Stimulated activated CD4-positive, alpha-beta T cell treated with anti-CD3 and anti-CD28 coated beads, Interleukin-1b, Interleukin-23, amount 100 ng/mL, for 24 hours (primary cell): ENCODE measurements at regions not wholly inside any gene's neighbourhood (a gene's known extent, or its start where the extent isn't known, plus 50 kb on each side); places are given as distances from the start of the nearest gene placed in this dataset.

Experiments
- DNase-seq, 4 experiments: peaks; one replicate each; pipeline ENCODE4 v3.0.0-alpha.2; 2020; ENCODE audit warnings: low read depth in 4 of 4, low spot score in 1 of 4

DNA sequence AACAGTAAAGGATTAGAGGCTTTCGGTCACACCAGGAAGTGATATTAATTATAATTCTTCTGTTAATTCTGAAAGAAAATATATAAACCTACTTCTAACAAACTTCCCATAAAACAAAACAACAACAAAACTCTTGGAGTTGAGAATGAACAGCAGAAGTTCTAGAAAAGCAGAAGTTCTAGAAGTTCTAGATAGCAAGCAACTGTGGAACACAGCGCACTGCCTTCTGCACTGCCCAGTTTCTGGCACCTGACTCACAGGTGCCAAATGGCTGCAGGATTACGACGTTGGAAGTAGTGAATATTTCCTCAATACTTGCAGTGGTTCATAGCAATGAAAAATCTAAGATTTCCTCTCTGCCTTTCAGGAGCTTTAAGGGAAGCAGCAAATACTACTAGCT lies 132.2 kb downstream of the OR13A1 start:
- DNase-seq, result no peak

GRCh38 chr10:45197816-45198485 lies 117.5 kb downstream of the OR13A1 start:
- no peak for DNase-seq

- no peak for DNase-seq
These were observed 116.8 kb downstream of the OR13A1 start for GRCh38 chr10:45198486-45199204.

DNA sequence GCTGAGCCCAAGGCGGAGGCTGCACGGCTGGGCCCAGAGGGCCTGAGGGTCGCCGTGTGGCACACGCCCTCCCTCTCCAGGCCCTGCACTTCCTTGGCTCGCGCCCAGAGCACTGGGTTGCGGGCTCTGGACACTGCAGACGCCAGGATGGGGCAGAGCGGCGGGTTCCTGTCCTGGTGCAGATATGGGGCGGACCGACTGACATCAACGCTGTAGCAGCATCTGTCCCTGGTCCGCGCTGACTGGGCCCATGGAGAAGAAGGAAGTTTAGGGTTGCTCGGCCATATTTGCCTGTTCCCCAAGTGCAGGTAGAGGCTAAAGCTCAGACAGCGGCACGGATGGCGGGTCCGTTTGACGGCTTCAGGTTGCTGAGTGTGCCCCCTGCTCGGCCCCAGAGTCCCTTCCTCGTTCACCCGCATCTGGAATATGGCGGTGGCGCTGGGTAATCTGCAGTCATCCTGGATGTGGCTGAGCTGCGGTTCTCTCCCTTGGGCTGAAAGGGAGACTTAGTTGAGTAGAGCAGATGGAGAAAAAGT lies 116.1 kb downstream of the OR13A1 start:
- no peak for DNase-seq

GRCh38 chr10:45201271-45201670 lies 114.1 kb downstream of the OR13A1 start:
- DNase-seq, result no peak

DNA sequence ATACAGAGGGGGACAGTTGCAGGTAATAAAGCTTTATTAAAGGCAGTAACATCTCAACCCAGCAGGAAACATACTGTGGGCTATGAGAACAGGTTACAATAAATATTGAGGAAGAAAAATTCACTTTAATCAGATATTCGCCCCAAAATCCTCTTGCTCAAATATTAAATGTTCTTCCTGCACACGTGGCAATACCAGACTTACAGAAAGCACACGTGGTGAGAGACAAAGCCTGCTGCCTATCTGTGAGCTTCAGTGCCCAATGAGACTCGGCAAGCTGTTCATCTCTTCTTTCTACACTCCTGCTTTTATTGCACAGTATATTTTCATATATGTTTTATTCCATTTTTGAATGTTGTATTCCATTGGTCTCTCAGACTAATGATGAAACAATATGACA lies 113.2 kb downstream of the OR13A1 start:
- DNase-seq, result no peak

DNA sequence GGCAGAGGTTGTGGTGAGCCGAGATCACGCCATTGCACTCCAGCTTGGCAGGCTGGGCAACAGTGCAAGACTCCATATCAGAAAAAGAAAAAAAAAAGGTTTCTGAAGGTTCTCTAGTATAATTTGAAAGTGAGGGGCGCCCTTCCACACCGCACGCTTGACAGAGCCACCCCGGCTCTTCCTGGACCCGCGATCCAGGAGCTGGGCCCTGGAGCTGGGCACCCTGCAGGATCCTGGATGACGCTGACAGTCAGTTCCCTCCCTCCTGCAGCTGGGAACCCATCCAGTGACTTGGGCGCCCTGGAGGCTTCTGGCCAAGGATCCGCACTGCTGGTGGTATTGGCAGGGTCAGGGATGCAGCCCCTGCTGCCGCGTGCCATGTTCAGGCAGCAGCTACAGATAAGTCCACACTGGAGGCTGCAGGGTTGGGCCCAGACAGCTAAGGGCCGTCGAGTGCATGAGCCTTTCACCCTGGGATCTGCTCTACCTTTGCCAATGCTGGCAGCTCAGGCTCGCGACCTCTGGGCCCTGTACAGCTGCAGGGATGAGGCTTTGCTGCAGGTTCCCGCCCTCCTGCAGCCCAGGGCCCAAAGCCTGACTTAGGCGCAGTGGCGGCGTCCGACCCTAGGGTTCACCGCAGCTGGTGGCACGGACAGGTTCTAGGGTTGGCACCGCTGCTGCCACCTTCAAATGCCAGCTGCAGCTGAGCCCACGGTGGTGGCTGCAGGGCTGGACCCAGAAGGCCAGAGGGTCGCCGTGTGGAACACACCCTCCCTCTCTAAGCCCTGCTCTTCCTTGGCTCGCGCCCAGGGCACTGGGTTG lies 110.2 kb downstream of the OR13A1 start:
- no peak for DNase-seq

DNA sequence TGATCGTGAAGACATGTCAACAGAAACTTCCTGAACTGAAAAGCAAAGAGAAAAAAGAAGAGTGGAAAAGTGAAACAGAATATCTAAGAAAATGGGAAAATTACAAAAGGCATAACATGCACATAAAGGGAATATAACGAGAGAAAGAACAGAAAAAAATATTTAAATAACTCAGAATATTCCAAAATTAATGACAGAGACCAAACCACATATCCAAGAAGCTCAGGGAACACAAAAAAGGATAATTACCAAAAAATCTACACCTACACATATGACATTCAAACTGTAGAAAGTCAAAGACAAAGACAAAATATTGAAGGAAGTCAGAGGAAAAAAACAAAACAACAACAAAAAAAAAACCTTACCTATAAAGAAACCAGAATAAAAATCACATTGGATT lies 105.5 kb downstream of the OR13A1 start:
- DNase-seq, result no peak

- no peak for DNase-seq
These were observed 103.8 kb downstream of the OR13A1 start for GRCh38 chr10:45211576-45211975.

DNA sequence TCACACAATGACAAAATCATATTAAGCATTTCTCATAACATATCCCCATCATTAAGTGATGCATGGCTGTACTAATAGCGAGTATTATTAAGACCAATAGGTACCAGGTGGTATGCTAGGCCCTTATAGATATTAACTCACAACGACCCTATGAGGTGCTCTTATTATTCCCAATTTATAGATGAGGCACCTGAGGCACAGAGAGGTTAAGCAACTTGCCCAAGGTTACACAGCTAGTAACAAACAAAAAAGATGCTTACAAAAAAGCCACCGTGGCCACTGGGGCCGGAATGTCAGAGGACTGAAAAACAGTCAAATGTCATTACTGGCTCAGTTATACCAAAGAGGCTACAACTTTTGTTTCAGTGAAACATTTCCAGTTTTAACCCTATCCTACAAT lies 96.0 kb downstream of the OR13A1 start:
- DNase-seq, result no peak

DNA sequence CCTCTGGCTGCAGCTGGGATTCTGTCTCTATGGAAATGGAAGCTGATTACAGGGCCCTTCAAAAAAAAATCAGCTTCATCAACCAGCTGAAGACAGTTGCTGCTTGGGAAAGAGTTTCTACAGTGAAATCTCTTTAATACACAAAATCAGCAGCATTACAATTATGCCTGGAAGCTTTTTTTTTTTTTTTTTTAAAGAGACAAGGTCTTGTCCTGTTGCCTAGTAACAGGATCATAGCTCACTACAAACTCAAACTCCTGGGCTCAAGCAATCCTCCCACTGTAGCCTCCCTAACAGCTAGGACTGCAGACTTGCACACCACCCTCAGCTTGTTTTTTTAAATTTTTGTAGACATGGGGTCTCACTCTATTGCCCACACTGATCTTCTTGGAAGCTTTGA lies 94.5 kb downstream of the OR13A1 start:
- no peak for DNase-seq

DNA sequence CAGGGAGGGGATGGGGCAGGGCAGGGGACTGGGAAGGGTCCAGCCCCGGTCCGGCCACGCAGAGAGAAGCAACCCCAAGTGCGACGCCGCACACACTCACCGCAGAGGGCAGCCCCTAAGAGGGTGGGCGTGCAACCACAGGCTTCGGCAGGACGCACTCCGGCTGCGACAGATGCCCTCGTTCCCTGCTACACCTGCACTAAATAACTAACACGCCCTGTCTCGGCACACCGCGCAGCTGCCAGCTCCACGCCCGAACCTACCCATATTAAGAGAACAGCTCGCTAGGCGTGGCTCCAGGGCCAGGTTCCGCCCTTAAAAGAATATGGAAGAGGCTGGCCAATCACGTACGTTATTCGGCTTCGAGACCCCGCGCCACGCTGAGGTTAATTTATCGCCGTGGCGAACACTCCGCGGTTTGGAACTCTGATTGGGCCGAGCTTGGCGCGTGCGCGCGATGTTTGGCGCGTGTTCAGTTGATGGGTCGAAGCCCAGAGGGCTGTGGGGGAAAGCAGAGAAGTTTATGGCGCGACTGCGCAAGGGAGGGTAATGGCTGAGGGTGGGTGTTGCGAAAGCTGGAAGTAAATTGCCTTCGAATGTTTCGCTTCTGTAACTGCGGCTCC lies 91.1 kb downstream of the OR13A1 start:
- no peak for DNase-seq

- DNase-seq, result no peak
These were observed 88.4 kb downstream of the OR13A1 start for GRCh38 chr10:45227042-45227441.

DNA sequence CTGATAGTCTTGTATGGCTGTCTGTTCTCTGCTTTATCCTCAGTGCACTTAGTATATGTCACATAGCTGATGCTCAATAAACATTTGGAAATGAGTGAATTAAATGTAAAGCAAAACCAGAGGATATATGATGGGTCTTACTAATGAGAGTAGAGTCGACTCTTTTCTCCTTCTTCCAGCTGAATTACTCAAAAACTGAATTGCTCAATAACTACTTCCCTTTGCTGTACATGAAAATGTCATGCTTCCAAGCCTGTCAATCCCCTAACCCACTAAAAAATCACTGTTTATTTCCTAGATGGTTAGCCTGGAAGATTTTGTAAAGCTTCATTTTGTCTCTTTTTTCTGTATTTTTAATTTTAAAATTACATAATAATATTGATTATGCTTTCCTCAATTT lies 88.0 kb downstream of the OR13A1 start:
- DNase-seq, result no peak

GRCh38 chr10:45229823-45230222 lies 85.6 kb downstream of the OR13A1 start:
- no peak for DNase-seq

GRCh38 chr10:45235260-45235769 lies 80.1 kb downstream of the OR13A1 start:
- peak; percentile 26 to 35 (median 31) for DNase-seq

GRCh38 chr10:45235798-45236220 lies 79.6 kb downstream of the OR13A1 start:
- no peak for DNase-seq

GRCh38 chr10:45238896-45239295 lies 76.5 kb downstream of the OR13A1 start:
- no peak for DNase-seq

- no peak for DNase-seq
These were observed 75.8 kb downstream of the OR13A1 start for GRCh38 chr10:45239642-45240041.

- no peak for DNase-seq
These were observed 73.4 kb downstream of the OR13A1 start for GRCh38 chr10:45241865-45242520.

DNA sequence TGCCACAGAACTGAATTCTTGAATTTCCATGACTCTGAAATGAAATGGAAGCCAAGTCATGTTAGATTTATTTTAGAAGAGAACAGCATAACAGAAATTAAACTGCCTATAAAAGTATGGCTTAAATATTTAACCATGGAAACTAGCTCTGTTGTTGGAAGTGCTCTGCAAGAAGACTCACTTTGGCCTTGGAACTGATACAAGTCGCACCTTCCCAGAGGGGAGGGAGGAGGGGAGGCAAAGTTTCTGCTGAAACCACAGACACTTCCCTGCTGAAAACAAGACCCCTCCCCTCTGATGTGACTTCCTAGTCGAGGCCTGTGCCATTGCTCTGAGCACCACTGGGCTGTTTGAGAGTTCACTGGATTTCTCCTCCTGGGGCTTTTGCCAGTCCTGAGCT lies 72.1 kb downstream of the OR13A1 start:
- no peak for DNase-seq
